ENCODE measurements at regions not wholly inside any gene's neighbourhood (a gene's known extent, or its start where the extent isn't known, plus 50 kb on each side); places are given as distances from the start of the nearest gene placed in this dataset.

GRCh38 chr18:75915941-75916623, 488.6 kb upstream of the SMIM21 start:
- Mint-ChIP-seq H3K4me3 (no peak overlapping the region), H3K27me3 (peaks cover 17% of the 10 kb centered on the region), H3K27ac (no peak overlapping the region), H3K9me3 (no peaks in the 10 kb centered on the region), H3K36me3 (no peaks in the 10 kb centered on the region), H3K4me1 (no peaks in the 10 kb centered on the region)

GRCh38 chr18:75912829-75913228, 485.3 kb upstream of the SMIM21 start:
- Mint-ChIP-seq H3K4me3 (no peak overlapping the region), H3K27ac (no peak overlapping the region), H3K4me1 (no peaks in the 10 kb centered on the region), H3K9me3 (no peaks in the 10 kb centered on the region), H3K36me3 (no peaks in the 10 kb centered on the region), H3K27me3 (peaks cover 12% of the 10 kb centered on the region)

GRCh38 chr18:75904416-75904815, 476.9 kb upstream of the SMIM21 start:
- no peak overlapping the region for H3K4me3 Mint-ChIP-seq
- no peaks in the 10 kb centered on the region for H3K9me3 Mint-ChIP-seq
- H3K36me3 Mint-ChIP-seq = no peaks in the 10 kb centered on the region
- H3K27ac Mint-ChIP-seq = no peak overlapping the region
- no peaks in the 10 kb centered on the region for H3K27me3 Mint-ChIP-seq
- no peaks in the 10 kb centered on the region for H3K4me1 Mint-ChIP-seq

GRCh38 chr18:75898651-75899050, 471.1 kb upstream of the SMIM21 start:
- Mint-ChIP-seq H3K36me3 (no peaks in the 10 kb centered on the region), H3K27me3 (no peaks in the 10 kb centered on the region), H3K27ac (no peak overlapping the region), H3K9me3 (no peaks in the 10 kb centered on the region), H3K4me3 (no peak overlapping the region), H3K4me1 (no peaks in the 10 kb centered on the region)

- no peaks in the 10 kb centered on the region for H3K4me1 Mint-ChIP-seq
- no peak overlapping the region for H3K27ac Mint-ChIP-seq
- peaks cover 1% of the 10 kb centered on the region for H3K27me3 Mint-ChIP-seq
- no peaks in the 10 kb centered on the region for H3K36me3 Mint-ChIP-seq
- H3K4me3 Mint-ChIP-seq = no peak overlapping the region
- no peaks in the 10 kb centered on the region for H3K9me3 Mint-ChIP-seq
These were observed 469.9 kb upstream of the SMIM21 start for GRCh38 chr18:75897386-75897785.

- Mint-ChIP-seq H3K27me3 (peaks cover 1% of the 10 kb centered on the region), H3K4me1 (no peaks in the 10 kb centered on the region), H3K27ac (no peak overlapping the region), H3K9me3 (no peaks in the 10 kb centered on the region), H3K36me3 (no peaks in the 10 kb centered on the region), H3K4me3 (no peak overlapping the region)
These were observed 469.4 kb upstream of the SMIM21 start for GRCh38 chr18:75896865-75897264.

- H3K36me3 Mint-ChIP-seq = no peaks in the 10 kb centered on the region
These were observed 467.6 kb upstream of the SMIM21 start for GRCh38 chr18:75895135-75895534.

GRCh38 chr18:75884728-75885127, 457.2 kb upstream of the SMIM21 start:
- Mint-ChIP-seq H3K27me3 (peaks cover 6% of the 10 kb centered on the region), H3K36me3 (no peaks in the 10 kb centered on the region), H3K27ac (no peak overlapping the region), H3K9me3 (no peaks in the 10 kb centered on the region), H3K4me1 (no peaks in the 10 kb centered on the region), H3K4me3 (no peak overlapping the region)

More at GRCh38 chr18:75895135-75895534, 467.6 kb upstream of the SMIM21 start:
- Mint-ChIP-seq H3K4me1 (no peaks in the 10 kb centered on the region), H3K9me3 (no peaks in the 10 kb centered on the region), H3K27ac (no peak overlapping the region), H3K27me3 (peaks cover 1% of the 10 kb centered on the region), H3K4me3 (no peak overlapping the region)

- H3K4me3 Mint-ChIP-seq = no peak overlapping the region
- H3K36me3 Mint-ChIP-seq = peaks cover 2% of the 10 kb centered on the region
- H3K27ac Mint-ChIP-seq = no peak overlapping the region
- peaks cover 6% of the 10 kb centered on the region for H3K9me3 Mint-ChIP-seq
- H3K4me1 Mint-ChIP-seq = no peaks in the 10 kb centered on the region
- H3K27me3 Mint-ChIP-seq = peaks cover 5% of the 10 kb centered on the region
These were observed 453.5 kb upstream of the SMIM21 start for GRCh38 chr18:75880925-75881504.

GRCh38 chr18:75880266-75880665, 452.8 kb upstream of the SMIM21 start:
- no peaks in the 10 kb centered on the region for H3K4me1 Mint-ChIP-seq
- peaks cover 2% of the 10 kb centered on the region for H3K36me3 Mint-ChIP-seq
- H3K4me3 Mint-ChIP-seq = no peak overlapping the region
- no peak overlapping the region for H3K27ac Mint-ChIP-seq
- peaks cover 5% of the 10 kb centered on the region for H3K27me3 Mint-ChIP-seq
- peaks cover 6% of the 10 kb centered on the region for H3K9me3 Mint-ChIP-seq

- peaks cover 2% of the 10 kb centered on the region for H3K36me3 Mint-ChIP-seq
- H3K9me3 Mint-ChIP-seq = peaks cover 6% of the 10 kb centered on the region
- peaks cover 5% of the 10 kb centered on the region for H3K27me3 Mint-ChIP-seq
- H3K4me1 Mint-ChIP-seq = no peaks in the 10 kb centered on the region
- no peak overlapping the region for H3K27ac Mint-ChIP-seq
- no peak overlapping the region for H3K4me3 Mint-ChIP-seq
These were observed 451.7 kb upstream of the SMIM21 start for GRCh38 chr18:75879196-75879595.

GRCh38 chr18:75875559-75875958, 448.1 kb upstream of the SMIM21 start:
- peaks cover 6% of the 10 kb centered on the region for H3K9me3 Mint-ChIP-seq
- no peak overlapping the region for H3K4me3 Mint-ChIP-seq
- peaks cover 2% of the 10 kb centered on the region for H3K36me3 Mint-ChIP-seq
- H3K27ac Mint-ChIP-seq = no peak overlapping the region
- H3K27me3 Mint-ChIP-seq = peaks cover 3% of the 10 kb centered on the region
- no peaks in the 10 kb centered on the region for H3K4me1 Mint-ChIP-seq

GRCh38 chr18:75874401-75875089, 447.0 kb upstream of the SMIM21 start:
- Mint-ChIP-seq H3K4me3 (no peak overlapping the region), H3K36me3 (peaks cover 2% of the 10 kb centered on the region), H3K27me3 (peaks cover 4% of the 10 kb centered on the region), H3K4me1 (no peaks in the 10 kb centered on the region), H3K27ac (no peak overlapping the region), H3K9me3 (peaks cover 6% of the 10 kb centered on the region)

- Mint-ChIP-seq H3K36me3 (no peaks in the 10 kb centered on the region), H3K9me3 (no peaks in the 10 kb centered on the region), H3K4me3 (no peak overlapping the region), H3K4me1 (no peaks in the 10 kb centered on the region), H3K27ac (no peak overlapping the region), H3K27me3 (peaks cover 3% of the 10 kb centered on the region)
These were observed 444.1 kb upstream of the SMIM21 start for GRCh38 chr18:75871596-75871995.

GRCh38 chr18:75869162-75869561, 441.7 kb upstream of the SMIM21 start:
- Mint-ChIP-seq H3K4me3 (no peak overlapping the region), H3K27ac (no peak overlapping the region), H3K27me3 (peaks cover 11% of the 10 kb centered on the region), H3K9me3 (no peaks in the 10 kb centered on the region), H3K4me1 (no peaks in the 10 kb centered on the region), H3K36me3 (no peaks in the 10 kb centered on the region)

GRCh38 chr18:75868031-75868430, 440.5 kb upstream of the SMIM21 start:
- Mint-ChIP-seq H3K36me3 (no peaks in the 10 kb centered on the region), H3K27ac (no peak overlapping the region)

More at GRCh38 chr18:75868031-75868430, 440.5 kb upstream of the SMIM21 start:
- H3K9me3 Mint-ChIP-seq = no peaks in the 10 kb centered on the region
- H3K4me1 Mint-ChIP-seq = no peaks in the 10 kb centered on the region
- H3K4me3 Mint-ChIP-seq = no peak overlapping the region
- H3K27me3 Mint-ChIP-seq = peaks cover 16% of the 10 kb centered on the region
